ENCODE measurements at regions not wholly inside any gene's neighbourhood (a gene's known extent, or its start where the extent isn't known, plus 50 kb on each side); places are given as distances from the start of the nearest gene placed in this dataset.

DNA sequence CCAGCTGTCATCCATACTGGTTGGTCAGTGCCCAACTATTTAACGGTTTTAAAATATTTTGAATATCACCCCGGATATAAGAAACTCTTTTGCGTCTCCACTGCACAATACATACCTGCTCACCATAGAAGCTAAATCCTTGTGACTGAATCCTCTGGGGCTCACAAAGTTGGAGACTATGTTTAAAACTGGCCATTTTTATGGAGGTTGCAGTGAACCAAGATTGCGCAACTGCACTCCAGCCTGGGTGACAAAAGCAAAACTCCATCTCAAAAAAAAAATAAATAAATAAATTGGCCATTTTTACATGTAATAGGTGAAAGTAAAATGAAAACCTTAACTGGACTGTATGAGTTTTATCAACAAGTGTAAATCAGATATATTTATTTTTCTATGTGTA, 55.6 kb upstream of the TMEM17 start:
- DNase-seq, result no peak

DNA sequence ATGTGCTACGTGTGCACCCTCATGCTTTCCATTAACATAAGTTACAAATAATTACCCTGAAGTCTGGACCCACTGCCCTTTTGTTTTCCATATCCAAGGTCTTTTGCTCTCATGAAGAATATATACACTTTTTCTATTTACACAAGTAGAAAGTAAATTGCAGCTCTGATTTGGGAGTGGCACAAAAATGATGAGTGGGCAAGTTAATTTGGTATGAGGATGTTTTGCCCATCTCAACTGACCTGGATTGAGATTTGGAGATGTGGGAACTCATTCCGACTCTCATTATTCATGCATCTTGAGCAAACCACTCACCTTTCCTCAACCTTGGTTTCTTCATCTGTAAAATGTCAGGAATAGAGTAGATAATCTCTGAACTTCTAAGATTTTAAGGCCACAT, 53.6 kb upstream of the TMEM17 start:
- no peak for DNase-seq

DNA sequence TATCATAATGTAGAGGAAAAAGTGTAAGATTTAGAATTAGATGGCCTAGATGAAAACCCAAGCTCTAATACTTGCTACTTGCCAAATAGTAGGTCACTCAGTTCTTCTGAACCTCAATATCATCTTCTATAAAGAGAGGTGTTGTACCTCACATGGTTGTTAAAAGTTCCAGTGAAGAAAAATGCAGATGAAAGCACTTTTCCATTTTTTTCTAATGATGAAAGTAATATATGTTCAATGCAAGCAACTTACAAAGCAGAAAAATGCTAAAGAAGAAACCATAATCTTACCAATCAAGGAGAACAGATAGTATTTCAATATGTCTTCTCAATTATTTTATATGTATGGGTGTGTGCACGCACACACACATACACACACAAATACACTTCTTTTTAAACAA, 52.7 kb upstream of the TMEM17 start:
- no peak for DNase-seq

DNA sequence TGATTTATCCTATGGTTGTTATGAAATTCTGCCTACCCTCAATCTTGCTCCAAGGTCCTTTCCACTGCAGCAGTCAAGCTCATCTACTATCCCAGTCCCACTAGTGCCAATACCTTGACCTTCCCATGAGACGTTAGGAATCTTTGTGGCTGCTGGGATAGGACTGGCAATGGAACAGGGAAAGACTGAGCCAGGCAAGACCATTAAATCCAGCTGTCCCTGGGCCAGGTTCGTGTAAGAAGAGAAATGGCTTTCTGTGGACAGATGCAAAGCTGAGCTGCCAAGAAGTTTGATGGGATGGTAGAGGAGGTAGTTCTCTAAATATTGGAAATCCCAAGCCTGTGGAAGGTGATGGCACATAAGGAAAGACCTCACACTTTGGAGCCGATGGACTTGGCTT, 50.1 kb upstream of the TMEM17 start:
- no peak for DNase-seq

Data from NCI-H524 treated with DMSO at 0.1 percent for 48 hours (cell line).